ENCODE measurements at regions not wholly inside any gene's neighbourhood (a gene's known extent, or its start where the extent isn't known, plus 50 kb on each side); places are given as distances from the start of the nearest gene placed in this dataset.

DNA sequence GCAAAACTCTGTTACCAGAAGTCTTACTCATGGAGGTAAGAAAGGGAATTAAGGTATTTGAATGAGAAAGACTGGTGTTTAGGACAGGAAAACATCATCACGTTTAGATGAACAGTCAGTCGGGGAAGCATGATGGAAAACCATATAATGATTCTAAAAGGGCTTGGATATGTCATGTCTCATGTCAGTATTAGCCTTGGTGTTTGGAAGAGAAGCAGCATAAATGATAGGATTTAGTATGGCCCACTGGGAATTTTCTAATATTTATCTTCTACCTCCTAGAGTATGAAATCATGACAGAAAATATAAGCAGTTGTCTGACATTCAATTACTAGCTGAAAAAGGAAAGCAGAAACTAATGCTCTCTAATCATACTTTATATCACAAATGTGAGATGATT lies 1643.6 kb upstream of the CELF4 start:
- SMC1A ChIA-PET (ENCODE audit: uncharacterized antibody, unreplicated experiment) = no interaction called here
- BruUV-seq (replicated peaks) = no TSS peak
- no peak overlapping the region for H3K9ac ChIP-seq (ENCODE audit: control insufficient read depth, insufficient read depth, low read length)
- intact Hi-C loops (cut with micrococcal nuclease; ENCODE audit: unreplicated experiment) = no loop called here
- H3K79me2 ChIP-seq (ENCODE audit: control insufficient read depth, insufficient read depth, low read length) = no peaks in the 10 kb centered on the region
- POLR2A ChIA-PET = no interaction called here
- H3K4me3 ChIP-seq = no peak overlapping the region
- in situ Hi-C loops (cut with MboI) = no loop called here
- H3K27me3 ChIP-seq (replicated peaks in 1 of 2; ENCODE audit: control insufficient read depth in 2 of 2, insufficient read depth in 2 of 2, low read length in 1 of 2) = no peaks in the 10 kb centered on the region
- CTCF ChIA-PET = interaction anchor here (1.4 kb wide), 1 partner anchor 8 kb away, joined by 4 read pairs; no protein-coding TSS in a partner anchor
- ATAC-seq (no peak), FAIRE-seq (no peak), DNase-seq (ENCODE audit: low read depth, low spot score) (no peak)
- H2AFZ ChIP-seq (ENCODE audit: control insufficient read depth, low read depth, low read length) = no peak overlapping the region
- TF ChIP-seq, protein P1, sequence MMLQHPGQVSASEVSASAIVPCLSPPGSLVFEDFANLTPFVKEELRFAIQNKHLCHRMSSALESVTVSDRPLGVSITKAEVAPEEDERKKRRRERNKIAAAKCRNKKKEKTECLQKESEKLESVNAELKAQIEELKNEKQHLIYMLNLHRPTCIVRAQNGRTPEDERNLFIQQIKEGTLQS (IDR thresholded peaks at IDR 0.05; ENCODE audit: borderline replicate concordance, extremely low read depth, low read depth, low read length) = no peak
- TF ChIP-seq FOS (IDR thresholded peaks at IDR 0.05; ENCODE audit: borderline replicate concordance, extremely low read depth, insufficient read length) (no peak), BRCA1 (IDR thresholded peaks at IDR 0.05; ENCODE audit: low read depth, low read length) (no peak), BMI1 (IDR thresholded peaks at IDR 0.05; ENCODE audit: borderline replicate concordance) (no peak), USF2 (IDR thresholded peaks at IDR 0.05; ENCODE audit: borderline replicate concordance, low read depth, low read length) (no peak), PAX8 (IDR thresholded peaks at IDR 0.05) (no peak), IKZF1 (conservative IDR thresholded peaks at IDR 0.05) (no peak), NRF1 (conservative IDR thresholded peaks at IDR 0.05; ENCODE audit: low read depth, low read length) (no peak), WRNIP1 (IDR thresholded peaks at IDR 0.05; ENCODE audit: borderline replicate concordance, low read depth, low read length) (no peak), ATF7 (IDR thresholded peaks at IDR 0.05; ENCODE audit: low read depth) (no peak)
- H4K20me1 ChIP-seq (ENCODE audit: control insufficient read depth, insufficient read depth) = no peaks in the 10 kb centered on the region
- WGBS (ENCODE audit: insufficient coverage, insufficient replicate concordance, low lambda C conversion rate, missing lambda C conversion rate) = 35% methylated on average over 2 of the region's 2 CpGs
- RAD21 ChIA-PET (ENCODE audit: unreplicated experiment) = no interaction called here
- no peaks in the 10 kb centered on the region for H3K9me3 ChIP-seq (replicated peaks; ENCODE audit: control insufficient read depth, insufficient read depth, low read length)
- no peak overlapping the region for H3K27ac ChIP-seq (ENCODE audit: control insufficient read depth, insufficient read depth)
- no peaks in the 10 kb centered on the region for H3K36me3 ChIP-seq (ENCODE audit: control insufficient read depth in 2 of 2, insufficient read depth in 2 of 2, low read length in 1 of 2)
- H3K4me2 ChIP-seq (ENCODE audit: control insufficient read depth, insufficient read depth) = no peak overlapping the region
- no peaks in the 10 kb centered on the region for H3K4me1 ChIP-seq (ENCODE audit: control insufficient read depth, insufficient read depth, low read length)

All from GM12878 (cell line).